Colonic mucosa (tissue), 4 donors: ENCODE measurements at regions not wholly inside any gene's neighbourhood (a gene's known extent, or its start where the extent isn't known, plus 50 kb on each side); places are given as distances from the start of the nearest gene placed in this dataset.

Source experiments
- DNase-seq: peaks from one replicate; pipeline ENCODE4 v3.0.0-alpha.2; 2020
- H3K27ac ChIP-seq: fragments of 200-600 bp; one replicate; pipeline ENCODE4 v1.8.0; 2021
- H3K27me3 ChIP-seq: fragments of 200-600 bp; one replicate; pipeline ENCODE4 v1.8.0; 2021
- H3K36me3 ChIP-seq: fragments of 200-600 bp; one replicate; pipeline ENCODE4 v1.8.0; 2021
- H3K4me1 ChIP-seq: fragments of 200-600 bp; one replicate; pipeline ENCODE4 v1.8.0; 2021; ENCODE audit warnings: mild to moderate bottlenecking
- H3K4me3 ChIP-seq: fragments of 200-600 bp; one replicate; pipeline ENCODE4 v1.8.0; 2021
- H3K9ac ChIP-seq, 2 donors: one replicate each; pipeline ENCODE4 v1.7.0; 2013; ENCODE audit warnings: control low read depth in 2 of 2, low read depth in 2 of 2, low read length in 2 of 2
- H3K9me3 ChIP-seq: fragments of 200-600 bp; one replicate; pipeline ENCODE4 v1.8.0; 2021
- CTCF ChIP-seq: fragments of 200-600 bp; IDR thresholded peaks from one replicate; pipeline ENCODE4 v1.8.0; 2022; ENCODE audit warnings: antibody characterized with exemption, mild to moderate bottlenecking
- intact Hi-C: fragments of 100-400 bp; cut with DNase I; formaldehyde crosslinking; loops from one replicate; pipeline ENCODE4 v1.14.1; 2022
- donor health status: healthy.
- donor health status: DM: no; HTN: no; CAD: no.
- donor health status: DM: no; HTN: no; CAD: no.

- H3K4me3 ChIP-seq = no peak overlapping the region
These were observed 647.6 kb downstream of the BRD1 start for GRCh38 chr22:49179886-49180682.

GRCh38 chr22:49179175-49179574 is 648.5 kb downstream of the BRD1 start:
- H3K4me3 ChIP-seq = no peak overlapping the region
- H3K9me3 ChIP-seq = no peaks in the 10 kb centered on the region
- no peak for DNase-seq
- H3K36me3 ChIP-seq = no peaks in the 10 kb centered on the region
- intact Hi-C loops = no loop called here
- no peaks in the 10 kb centered on the region for H3K4me1 ChIP-seq
- H3K27ac ChIP-seq = no peak overlapping the region
- no peak overlapping the region for H3K9ac ChIP-seq
- H3K27me3 ChIP-seq = no peaks in the 10 kb centered on the region
- TF ChIP-seq CTCF = no peak

More at GRCh38 chr22:49179886-49180682, 647.6 kb downstream of the BRD1 start:
- no peak for DNase-seq
- no peaks in the 10 kb centered on the region for H3K4me1 ChIP-seq
- no peak overlapping the region for H3K9ac ChIP-seq
- H3K9me3 ChIP-seq = no peaks in the 10 kb centered on the region
- TF ChIP-seq CTCF = no peak
- H3K27ac ChIP-seq = no peak overlapping the region
- intact Hi-C loops = no loop called here
- no peaks in the 10 kb centered on the region for H3K27me3 ChIP-seq
- no peaks in the 10 kb centered on the region for H3K36me3 ChIP-seq

GRCh38 chr22:49178246-49179005 is 649.2 kb downstream of the BRD1 start:
- H3K36me3 ChIP-seq = no peaks in the 10 kb centered on the region
- no peak overlapping the region for H3K27ac ChIP-seq
- no peak for TF ChIP-seq CTCF
- no peak overlapping the region for H3K9ac ChIP-seq
- no peaks in the 10 kb centered on the region for H3K4me1 ChIP-seq
- H3K27me3 ChIP-seq = no peaks in the 10 kb centered on the region
- DNase-seq = no peak
- H3K9me3 ChIP-seq = no peaks in the 10 kb centered on the region
- no peak overlapping the region for H3K4me3 ChIP-seq
- intact Hi-C loops = no loop called here

GRCh38 chr22:49177666-49178065 is 650.0 kb downstream of the BRD1 start:
- no peak for DNase-seq
- no peaks in the 10 kb centered on the region for H3K36me3 ChIP-seq
- H3K27me3 ChIP-seq = no peaks in the 10 kb centered on the region
- no peaks in the 10 kb centered on the region for H3K9me3 ChIP-seq
- no peak overlapping the region for H3K27ac ChIP-seq
- no peak overlapping the region for H3K4me3 ChIP-seq
- H3K9ac ChIP-seq = no peak overlapping the region
- TF ChIP-seq CTCF = no peak
- no peaks in the 10 kb centered on the region for H3K4me1 ChIP-seq
- intact Hi-C loops = no loop called here

GRCh38 chr22:49176956-49177355 is 650.7 kb downstream of the BRD1 start:
- TF ChIP-seq CTCF = no peak
- H3K36me3 ChIP-seq = no peaks in the 10 kb centered on the region
- no peak overlapping the region for H3K9ac ChIP-seq
- H3K4me1 ChIP-seq = no peaks in the 10 kb centered on the region
- no peaks in the 10 kb centered on the region for H3K27me3 ChIP-seq
- no peak for DNase-seq
- no peak overlapping the region for H3K27ac ChIP-seq
- intact Hi-C loops = no loop called here
- H3K9me3 ChIP-seq = no peaks in the 10 kb centered on the region
- H3K4me3 ChIP-seq = no peak overlapping the region
